Activated CD4-positive, alpha-beta T cell treated with anti-CD3 and anti-CD28 coated beads, Interleukin-2, amount 50 U/mL, for 16 hours (primary cell): ENCODE measurements at regions not wholly inside any gene's neighbourhood (a gene's known extent, or its start where the extent isn't known, plus 50 kb on each side); places are given as distances from the start of the nearest gene placed in this dataset.

Experiments used
- DNase-seq: peaks from one replicate; pipeline ENCODE4 v3.0.0-alpha.2; 2020

DNA sequence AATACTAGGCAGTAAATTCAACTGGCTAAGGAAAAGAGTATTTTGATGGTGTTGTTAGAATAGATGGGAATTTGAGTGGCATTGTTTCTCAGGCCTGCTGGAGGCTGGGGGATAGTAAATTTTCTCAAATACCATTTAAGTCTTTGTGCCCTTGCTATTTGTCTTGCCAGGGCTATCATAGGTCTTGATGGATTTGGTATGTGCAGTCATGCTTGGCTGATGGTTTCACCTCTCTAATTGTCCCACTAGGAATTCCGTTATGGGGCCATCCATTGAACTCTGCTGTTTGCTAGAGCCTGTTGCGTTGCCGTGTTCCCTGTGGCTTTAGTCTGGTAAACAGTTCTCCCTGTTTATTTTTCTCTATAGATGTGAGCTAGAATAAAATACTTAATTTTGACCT is 438.1 kb upstream of the FAM98A start:
- no peak for DNase-seq

DNA sequence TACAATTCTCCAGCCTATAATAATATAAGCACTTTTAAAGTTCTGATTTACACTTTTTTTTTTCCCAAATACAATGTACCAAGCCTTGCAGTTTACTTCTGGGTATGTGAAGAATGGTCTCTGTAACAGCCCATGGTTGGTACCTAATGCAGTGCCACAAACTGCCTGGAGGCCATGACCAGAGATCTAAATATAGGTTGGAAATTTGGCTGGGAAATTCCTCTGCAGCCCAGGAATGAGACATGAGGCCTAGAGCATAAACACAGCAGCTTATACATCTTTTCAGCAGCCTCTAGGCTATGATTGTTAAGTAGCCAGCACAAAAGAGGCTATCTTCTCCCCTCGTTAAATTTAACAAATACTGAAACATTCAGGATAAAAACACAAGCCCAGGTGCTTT is 432.0 kb upstream of the FAM98A start:
- no peak for DNase-seq

DNA sequence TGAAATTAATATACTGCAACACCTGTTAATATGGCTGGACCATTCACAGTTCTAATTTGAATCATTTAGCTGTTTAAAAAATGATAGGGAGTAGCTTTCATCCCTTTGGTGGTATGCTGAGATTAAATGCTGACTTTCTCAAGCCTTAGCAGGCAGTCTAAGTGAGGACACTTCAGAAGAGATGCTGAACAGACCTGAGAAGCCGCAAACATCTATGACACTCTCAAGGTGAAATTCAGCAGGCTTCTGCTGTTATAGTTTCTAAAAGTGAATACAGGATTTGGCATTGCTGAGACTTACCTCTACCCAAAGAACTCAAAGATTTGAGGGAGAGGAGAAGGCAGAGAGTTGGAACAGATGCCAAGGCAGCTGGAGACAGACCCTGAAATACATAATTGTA is 431.2 kb upstream of the FAM98A start:
- DNase-seq: no peak

DNA sequence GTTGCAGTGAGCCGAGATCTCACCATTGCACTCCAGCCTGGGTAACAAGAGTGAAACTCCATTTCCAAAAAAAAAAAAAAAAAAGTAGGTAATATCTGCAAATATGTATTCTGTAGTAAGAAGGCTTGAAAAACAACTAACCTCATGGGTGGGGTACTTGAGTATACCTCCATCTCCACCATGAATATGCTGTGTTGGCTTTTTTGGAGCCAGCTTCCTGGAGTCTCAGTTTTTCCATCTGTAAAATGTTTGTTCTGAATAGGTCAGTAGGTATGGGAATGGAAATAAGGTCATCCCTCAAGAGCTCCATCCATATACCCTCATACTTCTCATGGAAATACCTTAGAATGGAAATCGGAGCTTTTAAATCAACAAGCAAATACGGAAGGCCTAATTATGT is 430.0 kb upstream of the FAM98A start:
- no peak for DNase-seq

DNA sequence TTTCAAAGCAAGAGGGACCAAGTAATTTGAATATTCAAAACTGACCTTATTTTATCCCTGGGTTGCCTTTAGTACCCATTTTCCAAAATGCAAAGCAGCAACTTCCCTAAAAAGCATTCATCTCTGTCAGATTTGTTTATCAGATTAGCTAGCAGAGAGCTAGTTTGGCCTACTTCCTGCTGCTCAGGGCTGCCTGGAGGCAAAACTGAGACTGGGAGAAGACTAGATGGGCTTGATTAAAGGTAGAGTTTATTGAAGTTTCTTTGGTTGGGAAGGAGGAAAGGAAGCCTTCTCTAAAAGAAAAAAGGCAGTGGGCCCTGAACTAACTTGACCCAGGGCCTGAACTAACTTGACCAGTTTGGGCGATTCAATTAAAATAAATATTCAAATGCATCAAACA is 426.1 kb upstream of the FAM98A start:
- no peak for DNase-seq

DNA sequence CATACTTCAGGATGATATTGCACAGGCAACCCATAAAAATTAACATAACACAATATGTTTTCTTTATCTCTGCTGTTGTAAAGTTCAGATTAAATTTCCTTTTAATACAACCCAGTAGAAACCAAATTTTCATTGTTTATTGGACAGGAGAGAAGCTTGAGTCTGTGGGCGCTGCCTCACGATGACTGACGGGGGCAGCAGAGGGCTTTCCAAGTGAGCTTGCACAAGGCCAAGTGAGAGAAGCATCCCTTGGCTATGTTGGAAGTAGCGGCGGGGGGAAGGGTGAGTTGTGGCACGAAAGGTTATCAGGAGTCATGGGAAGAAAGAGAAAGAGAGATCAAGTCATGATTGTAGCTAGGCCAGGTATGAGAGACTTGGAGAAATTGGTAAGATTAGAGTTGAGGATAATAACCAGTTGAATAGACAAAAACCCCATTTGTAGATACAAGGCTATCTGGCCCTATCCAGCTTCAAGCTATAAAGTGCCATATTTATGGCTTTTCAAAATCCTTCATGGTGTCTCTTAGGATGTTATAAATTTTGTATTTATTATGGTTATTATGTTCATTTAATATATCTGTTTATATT is 413.7 kb upstream of the FAM98A start:
- peak; percentile 38 for DNase-seq

DNA sequence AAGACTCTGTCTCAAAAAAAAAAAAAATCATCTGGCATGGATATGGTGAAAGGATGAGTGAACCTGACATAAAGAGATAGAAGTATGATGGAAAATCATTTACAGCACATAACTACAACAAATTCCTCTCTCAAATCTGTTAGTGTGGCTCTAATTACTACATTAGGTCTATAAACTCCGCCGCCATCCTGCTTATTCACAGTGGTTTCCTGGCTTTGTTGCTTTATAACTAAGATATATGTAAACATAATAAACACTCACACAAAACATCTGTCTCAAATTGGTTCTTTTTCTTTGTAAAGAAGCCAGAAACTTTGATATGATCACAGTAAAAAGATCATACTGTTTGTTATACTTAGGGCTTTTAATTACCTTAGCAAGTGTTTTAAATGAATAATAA is 412.6 kb upstream of the FAM98A start:
- no peak for DNase-seq

DNA sequence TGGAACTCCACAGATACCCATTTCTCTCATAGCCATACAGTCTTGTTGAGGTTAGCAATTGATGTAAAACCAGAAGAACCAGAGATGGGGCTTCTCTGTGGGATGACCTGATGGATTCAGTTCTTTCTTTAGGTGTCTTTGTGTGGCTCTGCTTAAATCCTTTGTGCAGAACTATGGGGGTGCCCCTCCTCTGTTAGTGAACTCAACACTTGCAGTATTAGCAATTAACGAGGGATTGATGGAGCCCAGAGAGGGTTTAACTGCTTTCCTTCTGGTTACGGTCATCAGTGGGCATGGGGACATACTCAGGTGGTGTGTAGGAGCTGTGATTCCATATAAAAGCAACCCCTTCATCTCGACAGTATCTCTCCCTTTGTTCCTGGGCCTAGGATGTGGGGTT is 406.8 kb upstream of the FAM98A start:
- no peak for DNase-seq

DNA sequence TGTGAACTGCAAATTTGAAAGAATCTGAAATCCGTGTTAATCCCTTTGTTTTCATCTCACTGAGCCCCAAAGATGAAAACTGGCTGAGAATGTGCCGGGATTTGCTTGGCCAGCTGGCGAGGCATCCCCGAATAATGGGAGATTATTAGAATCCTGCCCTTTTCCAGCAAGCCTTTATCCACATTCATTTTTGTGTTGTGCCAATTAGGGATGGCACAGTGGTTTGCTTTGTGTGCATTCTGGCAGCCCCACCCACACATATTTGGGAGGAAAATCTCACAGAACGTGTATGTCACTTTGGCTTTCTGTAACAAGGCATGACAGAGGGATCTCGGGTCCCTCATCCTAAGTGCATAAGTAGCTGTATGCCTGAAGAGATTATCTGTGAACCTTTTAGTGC is 405.8 kb upstream of the FAM98A start:
- DNase-seq: no peak

DNA sequence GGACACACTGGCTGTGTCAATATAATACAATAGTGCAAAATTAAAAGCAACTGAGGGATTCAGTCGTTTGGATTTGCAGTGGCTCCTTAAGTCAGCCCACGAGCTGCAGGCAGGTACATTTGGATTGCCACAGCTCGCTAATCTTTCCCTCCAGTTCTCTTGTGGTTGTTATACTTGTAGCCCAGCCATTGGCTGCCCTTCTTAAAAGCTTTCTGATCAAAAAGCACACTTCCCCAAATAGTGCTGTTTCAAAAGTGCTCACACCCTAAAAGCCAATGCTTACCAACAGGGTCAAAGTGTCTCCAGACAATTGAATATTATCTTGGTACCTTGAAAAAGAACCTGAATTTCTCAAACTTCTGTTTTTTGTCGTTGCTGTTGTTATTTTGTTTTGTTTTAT is 404.7 kb upstream of the FAM98A start:
- no peak for DNase-seq

DNA sequence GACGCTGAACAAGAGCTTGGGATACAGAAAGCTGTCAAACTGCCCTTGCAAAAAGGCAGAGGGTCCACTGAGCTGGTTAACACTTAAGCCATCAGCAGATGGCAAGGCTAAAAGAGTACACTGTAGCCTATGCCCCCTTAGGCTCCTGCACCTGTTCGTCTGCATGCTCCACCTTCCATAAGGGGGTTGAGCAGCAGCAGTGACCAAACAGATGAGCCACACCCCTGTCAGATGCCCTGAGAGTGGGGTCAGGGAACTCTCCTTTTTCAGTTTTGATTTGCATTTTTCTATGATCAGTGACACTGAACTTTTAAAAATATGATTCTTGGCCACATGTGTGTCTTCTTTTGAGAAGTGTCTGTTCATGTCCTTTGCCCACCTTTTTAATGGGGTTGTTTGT is 402.5 kb upstream of the FAM98A start:
- no peak for DNase-seq

DNA sequence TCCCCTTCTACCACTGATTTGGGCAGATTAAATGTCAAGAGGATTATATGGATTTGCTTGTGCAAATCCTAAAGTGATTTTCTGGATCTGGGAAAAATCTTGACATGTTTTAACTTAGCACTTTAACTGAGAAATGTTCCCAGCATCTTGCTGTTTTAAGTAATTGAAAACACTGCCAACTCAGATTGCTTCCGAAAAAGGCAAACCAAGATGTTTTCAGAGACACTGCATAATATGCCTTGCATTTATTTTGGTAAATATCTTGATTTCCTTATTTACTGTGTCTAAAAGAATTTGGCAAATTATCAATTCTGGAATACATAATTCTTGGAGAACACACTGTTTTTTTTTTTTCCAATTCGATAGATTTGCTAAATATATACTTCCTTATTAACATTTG is 385.0 kb upstream of the FAM98A start:
- DNase-seq: no peak

DNA sequence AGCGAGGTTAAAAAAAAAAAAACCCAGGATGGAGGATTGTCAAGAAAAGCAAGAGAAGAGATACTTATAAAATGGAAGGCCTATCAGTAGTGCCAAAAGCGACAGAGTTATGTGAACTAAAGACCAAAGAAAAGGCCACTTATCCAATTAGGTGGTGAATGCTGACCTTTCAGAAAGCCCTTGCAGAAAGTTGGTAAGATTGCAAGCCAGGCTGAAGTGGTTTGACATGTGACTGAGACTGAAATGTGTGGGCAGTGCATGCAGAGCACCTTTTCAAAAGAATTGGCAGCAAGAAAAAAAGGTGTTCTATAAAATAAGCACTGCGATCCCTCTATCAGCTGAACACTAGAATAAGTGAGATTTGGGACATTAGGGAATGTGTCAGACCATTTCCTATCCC is 379.4 kb upstream of the FAM98A start:
- no peak for DNase-seq

DNA sequence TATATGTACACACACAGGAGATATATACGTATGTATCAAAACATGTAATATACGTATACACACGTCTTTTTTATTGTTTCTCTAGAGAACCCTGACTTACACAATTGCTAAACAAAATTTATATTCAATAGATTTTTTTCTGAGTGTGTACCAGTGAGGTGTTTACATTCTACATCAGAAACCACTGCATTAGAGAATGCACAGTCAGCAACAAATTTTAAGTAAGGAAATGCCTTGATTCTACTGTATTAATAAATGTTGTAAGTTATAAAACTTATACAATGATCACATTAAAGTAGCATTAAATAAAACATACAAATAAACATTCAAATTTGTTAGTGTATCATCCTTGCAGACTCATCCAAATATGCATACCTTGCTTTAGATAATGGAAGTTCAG is 376.4 kb upstream of the FAM98A start:
- no peak for DNase-seq

DNA sequence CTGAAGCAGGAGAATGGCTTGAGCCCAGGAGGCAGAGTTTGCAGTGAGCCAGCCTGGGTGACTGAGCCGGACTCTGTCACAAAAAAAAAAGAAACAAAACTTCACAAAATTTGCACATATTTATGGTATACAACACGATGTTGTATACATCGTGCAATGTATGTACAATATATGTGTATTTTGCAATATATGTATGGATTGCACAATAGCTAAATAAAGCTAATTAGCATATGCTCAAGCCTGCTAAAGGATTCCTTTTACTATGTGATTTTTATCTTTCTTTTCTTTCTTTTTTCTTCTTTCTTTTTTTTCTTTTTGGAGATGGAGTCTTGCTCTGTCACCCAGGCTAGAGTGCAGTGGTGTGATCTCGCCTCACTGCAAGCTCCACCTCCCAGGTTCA is 368.0 kb upstream of the FAM98A start:
- no peak for DNase-seq

DNA sequence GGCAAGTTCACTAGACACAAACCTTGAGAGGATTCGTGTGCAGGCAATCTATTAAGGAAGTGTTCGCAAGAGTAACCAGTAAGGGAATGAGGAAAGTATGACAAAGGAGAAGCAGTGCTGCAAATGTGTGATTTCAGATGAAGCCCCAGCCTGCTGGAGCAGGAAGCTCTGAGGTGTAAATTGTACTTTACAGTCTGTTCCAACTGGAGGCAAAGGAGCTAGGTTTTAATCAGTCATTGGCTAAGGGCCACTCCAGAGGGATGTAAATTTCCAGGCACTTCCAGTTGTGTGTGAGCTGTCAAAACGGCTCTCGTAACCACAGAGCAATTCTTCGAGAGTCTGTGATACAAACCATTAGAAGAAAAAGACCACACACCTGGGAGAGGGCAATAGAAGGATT is 359.5 kb upstream of the FAM98A start:
- DNase-seq: no peak

DNA sequence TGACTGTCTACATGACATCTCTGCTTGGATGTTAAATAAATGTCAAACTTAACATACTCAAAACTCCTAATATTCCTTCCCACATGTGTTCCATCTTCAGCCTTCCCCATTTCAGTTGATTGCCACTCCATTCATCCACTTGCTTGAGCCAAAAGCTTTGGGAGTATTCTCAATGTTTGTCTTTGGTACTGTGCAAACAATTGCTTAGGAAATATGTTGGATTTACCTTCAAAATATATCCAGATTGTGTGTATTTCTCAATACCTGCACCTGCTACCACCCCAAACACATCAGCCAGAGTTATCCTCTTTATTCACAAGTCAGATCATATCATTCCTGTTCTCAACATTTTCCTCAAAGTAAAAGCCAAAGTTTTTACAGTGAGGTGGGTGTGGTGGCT is 350.3 kb upstream of the FAM98A start:
- no peak for DNase-seq

DNA sequence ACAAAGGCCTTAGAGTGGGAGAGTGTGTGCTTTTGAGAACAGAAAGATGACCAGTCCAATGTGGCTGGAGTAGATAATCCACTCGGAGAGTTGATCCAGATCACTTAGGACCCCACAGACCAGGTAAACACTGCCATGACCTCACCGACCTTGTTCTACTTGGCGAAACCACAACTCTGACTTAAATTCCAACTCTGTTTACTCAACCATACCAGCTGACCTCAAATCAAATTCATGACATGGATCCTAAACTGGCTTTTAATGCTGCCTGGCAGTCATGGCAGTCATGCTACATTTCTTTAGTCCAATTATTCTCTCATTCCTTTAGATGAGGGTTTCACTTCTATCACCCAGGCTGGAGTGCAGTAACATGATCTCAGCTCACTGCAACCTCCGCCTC is 347.1 kb upstream of the FAM98A start:
- DNase-seq: no peak

DNA sequence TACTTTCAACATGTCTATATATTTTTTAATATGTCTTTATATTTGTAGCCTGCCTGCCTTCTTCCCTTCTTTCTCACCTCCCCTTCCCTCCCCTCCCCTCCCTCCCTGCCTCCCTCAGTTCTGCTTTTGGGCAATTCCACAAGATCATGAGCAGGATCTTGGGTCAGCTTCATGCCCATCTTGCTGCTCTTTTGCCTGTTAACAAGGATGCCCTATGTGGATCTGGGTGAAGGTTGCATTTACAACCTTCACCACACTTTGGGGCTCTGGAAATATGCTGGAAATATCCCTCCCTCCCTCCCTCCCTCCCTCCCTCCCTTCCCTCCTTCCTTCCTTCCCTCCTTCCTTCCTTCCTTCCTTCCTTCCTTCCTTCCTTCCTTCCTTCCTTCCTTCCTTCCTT is 334.1 kb upstream of the FAM98A start:
- DNase-seq: no peak

DNA sequence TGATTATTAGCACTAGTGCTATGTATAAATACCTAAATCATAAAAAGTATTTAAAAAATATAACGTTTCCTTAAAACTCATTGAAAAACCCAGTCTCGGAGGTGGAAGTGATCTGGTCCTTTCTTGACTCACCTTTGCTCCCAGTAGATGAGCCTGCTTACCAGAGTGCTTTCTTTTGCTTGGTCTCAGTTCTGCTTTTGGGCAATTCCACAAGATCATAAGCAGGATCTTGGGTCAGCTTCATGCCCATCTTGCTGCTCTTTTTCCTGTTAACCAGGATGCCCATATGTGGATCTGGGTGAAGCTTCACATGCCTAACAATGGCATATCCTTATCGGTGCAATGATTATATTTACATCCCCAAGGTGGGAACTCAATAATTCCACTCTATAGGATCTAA is 332.1 kb upstream of the FAM98A start:
- DNase-seq: no peak

DNA sequence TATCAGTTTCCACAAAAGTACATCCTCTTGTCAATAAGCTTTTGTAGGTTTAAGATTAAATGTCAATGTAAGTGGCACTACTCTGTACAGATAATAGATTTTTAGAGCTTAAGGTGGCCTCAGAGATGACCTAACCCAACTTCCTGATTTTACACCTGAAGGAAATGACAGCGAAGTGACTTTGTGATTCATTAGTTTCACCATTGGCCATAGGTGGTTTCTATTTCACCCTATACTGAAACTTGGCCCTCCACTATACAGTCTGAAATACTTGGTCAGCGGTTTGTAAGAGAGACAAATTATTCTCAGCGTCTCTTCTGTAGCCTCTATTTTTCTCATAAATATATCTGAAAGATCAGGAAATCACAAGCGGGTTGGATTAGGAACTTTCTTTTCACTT is 330.4 kb upstream of the FAM98A start:
- DNase-seq: peak; percentile 2

DNA sequence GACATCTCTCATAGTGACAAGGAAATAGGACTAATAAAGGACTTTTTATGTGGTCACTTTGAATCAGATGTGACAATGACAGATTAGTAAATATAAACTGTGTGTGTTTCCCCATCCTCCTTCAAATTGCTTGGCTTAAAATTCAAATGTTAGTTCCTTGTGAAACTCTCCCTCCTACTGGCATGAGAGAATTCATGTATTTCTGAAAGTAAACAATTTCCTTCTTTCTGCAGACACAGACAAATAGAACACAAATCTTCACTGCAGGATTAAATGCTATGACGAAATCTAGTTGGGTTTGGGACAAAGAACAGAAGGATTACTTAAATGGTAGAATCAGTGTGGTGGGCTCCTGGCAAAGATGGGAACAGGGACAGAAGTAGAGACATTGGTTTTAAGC is 328.7 kb upstream of the FAM98A start:
- no peak for DNase-seq

DNA sequence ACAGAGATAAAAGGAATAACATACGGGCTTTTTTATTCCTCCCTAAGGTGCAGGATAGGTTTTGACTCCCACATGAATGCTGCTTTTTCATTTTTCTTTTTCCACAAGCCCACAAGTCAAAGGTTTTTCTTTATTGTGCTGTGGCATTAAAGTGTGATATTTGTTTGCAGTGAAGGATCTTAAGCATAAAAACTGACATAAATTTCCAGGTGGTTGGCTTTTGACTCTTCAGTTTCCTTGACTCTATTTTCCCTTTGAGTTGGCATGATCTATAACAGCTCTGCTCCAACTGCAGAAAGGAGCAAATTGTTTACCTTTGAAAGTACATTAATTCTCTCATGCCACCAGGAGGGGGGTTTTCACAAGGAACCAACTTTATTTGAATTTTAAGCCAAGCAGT is 326.2 kb upstream of the FAM98A start:
- no peak for DNase-seq

DNA sequence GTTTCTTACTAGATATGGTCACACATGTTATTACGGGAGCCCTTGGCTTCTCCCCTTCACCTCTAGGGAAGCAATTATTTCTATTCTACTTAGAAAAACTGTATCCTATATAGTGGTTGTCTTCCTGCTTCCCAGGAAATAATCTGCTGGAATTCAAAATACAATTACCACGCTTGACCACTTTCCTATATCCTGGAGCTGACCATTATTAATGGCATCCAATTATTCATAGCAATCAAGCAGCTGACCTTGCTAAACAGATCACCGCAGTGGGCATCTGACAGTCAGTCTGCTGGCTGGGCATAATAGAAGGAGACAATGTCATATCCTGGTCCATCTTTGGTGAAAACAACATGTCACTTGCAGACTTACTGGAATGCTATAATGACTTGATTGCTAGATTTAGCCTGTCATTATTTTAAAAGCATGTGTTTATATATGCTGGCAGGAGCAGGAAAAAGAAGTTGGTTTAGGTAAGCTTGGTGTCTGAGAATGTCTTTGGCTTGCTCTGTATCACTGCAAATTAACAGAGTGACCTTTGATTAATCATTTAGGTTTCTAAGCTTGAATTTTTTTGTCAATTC is 325.6 kb upstream of the FAM98A start:
- DNase-seq: no peak

DNA sequence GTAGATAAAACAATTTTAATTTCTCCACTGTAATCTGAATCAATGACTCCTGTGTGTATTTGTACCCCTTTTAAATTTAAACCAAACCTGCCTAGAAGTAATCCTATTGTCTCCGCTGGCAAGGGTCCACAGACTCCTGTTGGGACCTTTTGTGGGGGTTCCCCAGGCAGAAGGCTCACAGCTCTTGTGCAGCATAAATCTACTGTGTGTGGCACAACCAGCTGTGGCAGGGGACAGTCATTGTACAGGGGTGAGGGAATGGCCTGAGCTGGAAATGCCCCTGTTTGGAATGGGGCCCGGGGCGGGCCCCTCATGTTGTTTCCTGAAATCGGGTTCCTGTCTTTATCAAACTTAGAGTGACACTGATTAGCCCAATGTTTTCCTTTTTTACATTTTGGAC is 318.2 kb upstream of the FAM98A start:
- no peak for DNase-seq
